ENCODE measurements at regions not wholly inside any gene's neighbourhood (a gene's known extent, or its start where the extent isn't known, plus 50 kb on each side); places are given as distances from the start of the nearest gene placed in this dataset.

DNA sequence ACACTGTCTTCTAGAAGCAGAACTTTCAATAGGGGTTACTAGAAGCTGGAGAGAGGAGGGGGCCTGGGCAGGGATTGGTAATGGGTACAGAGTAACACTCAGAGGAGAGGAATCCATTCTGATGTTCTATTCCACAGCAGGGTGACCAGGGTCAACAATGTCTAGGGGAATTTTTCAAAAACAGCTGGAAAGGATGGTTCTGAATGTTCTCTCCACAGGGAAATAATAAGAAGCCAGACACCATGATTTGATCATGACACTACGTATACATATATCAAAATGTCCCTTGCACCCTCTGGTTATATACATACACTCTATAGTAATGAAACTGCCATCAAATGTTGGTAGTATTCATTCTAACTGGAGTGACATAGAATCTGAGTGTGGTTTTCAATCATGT lies 111.2 kb upstream of the TOP3B start:
- no peak for DNase-seq (ENCODE audit: low spot score)

DNA sequence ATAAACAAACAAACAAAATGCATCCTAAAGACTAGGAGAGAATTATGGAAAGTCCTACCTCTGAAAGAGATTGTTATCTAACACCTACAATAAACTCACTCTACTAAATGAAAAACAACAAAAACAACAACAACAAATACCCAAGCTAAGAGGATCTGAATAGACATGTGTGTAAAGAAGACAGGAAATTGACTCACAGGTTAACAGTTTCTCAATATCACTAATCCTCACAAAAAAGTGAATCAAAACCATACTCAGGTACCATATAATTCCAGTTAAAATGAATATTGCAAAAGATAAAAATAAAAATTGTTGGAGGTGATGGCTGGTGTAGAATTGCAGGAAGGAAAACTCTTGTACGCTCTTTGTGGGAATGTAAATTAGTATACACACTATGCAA lies 110.4 kb upstream of the TOP3B start:
- DNase-seq (ENCODE audit: low spot score), result no peak

- no peak for DNase-seq (ENCODE audit: low spot score)
Observed at GRCh38 chr22:22092101-22092500, 109.5 kb upstream of the TOP3B start.

- no peak for DNase-seq (ENCODE audit: low spot score)
Observed at GRCh38 chr22:22091400-22091878, 108.9 kb upstream of the TOP3B start.

DNA sequence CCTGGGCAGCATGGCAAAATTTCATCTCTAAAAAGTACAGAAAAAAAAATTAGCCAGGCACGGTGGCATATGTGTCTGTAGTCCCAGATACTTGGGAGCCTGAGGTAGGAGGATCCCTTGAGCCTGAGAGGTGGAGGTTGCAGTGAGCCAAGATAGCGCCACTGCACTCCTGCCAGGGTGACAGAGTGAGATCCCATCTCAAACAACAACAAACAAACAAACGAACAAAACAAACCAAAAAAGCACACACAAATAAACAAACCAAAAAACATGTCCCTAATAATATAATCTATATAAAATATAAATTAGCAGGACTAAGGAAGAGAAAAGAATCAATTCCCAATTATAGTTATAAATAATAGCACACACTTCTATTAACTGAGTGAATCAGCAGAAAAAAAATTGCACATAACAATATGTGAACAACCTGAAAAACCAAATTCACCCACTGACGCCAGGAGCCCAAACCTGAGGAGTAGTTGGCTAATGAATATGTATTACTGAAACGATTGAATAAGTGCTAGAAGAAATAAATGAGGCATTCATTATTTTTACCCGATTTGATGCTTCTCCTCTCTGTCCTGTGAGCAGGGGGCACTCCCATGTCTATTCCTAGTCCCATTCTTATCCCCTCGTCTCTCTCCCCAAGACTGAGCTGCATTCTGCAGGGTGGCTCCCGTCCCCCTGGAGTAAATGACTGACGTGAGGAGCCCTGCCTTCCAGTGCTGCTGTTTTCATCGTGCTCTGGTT lies 108.2 kb upstream of the TOP3B start:
- DNase-seq (ENCODE audit: low spot score), result no peak

- no peak for DNase-seq (ENCODE audit: low spot score)
Observed at GRCh38 chr22:22089459-22090308, 107.1 kb upstream of the TOP3B start.

DNA sequence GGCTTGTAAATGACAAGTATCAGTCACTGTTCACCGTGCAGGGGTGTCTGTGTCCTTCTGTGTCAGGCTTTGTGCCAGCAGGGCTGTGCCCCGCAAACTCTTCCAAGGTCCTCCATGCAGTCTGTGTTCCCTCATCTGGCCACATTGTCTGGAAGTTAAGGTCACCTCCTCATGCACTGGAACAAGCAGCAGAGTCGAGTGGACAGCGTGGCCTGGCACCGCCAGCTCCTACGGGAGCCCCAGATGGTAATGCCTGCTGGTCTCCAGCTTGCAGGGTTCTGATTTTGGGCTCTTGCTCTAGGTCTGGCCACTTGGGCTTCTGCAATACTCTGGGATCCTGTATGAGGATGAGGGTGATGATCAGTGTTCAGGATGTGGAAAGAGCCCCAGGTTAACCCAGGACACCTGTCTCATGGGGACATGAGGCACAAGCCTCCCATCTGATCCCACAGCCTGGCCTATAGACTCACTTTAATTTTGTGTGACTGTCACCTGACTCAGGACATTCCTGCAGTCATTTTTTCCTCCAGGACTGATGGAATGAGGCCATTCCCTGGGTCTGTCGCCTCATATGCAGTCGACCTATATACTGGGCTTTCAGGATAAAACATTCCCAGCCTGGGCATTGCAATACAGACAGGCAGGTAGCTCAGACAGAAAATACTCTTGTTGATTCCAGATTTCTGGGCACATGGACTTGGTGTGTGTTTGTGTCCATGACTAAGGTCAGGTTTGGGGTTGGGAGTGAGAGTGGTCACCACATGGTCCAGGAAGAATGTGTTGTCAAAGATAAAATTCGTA lies 106.3 kb upstream of the TOP3B start:
- no peak for DNase-seq (ENCODE audit: low spot score)

GRCh38 chr22:22087854-22088657 lies 105.5 kb upstream of the TOP3B start:
- DNase-seq (ENCODE audit: low spot score), result no peak

GRCh38 chr22:22086501-22087158 lies 104.0 kb upstream of the TOP3B start:
- peak; percentile 25 for DNase-seq (ENCODE audit: low spot score)

GRCh38 chr22:22085702-22086500 lies 103.3 kb upstream of the TOP3B start:
- DNase-seq (ENCODE audit: low spot score), result peak; percentile 67

GRCh38 chr22:22084089-22084711 lies 101.6 kb upstream of the TOP3B start:
- DNase-seq (ENCODE audit: low spot score), result no peak

- no peak for DNase-seq (ENCODE audit: low spot score)
Observed at GRCh38 chr22:22082960-22083359, 100.4 kb upstream of the TOP3B start.

DNA sequence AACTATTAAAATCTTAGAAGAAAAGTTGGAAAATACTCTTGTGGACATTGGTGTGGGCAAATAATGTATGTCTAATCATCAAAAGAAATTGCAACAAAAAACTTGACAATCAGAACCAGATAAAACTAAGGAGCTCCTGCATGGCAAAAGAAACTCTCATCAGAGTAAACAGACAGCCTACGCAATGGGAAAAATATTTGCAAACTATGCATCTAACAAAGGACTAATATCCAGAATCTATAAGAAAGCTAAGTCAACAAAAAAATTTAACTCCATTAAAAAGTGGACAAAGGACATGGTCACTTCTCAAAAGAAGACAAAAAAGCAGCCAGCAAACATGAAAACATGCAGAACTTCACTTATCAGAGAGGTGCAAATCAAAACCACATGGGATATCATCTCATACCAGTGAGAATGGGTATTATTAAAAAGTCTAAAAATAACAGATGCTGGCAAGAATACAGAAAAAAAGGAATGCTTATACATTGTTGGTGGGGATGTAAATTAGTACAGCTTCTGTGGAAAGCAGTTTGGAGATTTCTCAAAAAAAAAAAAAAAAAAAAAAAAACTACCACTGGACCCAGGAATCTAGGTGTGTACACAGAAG lies 99.7 kb upstream of the TOP3B start:
- DNase-seq (ENCODE audit: low spot score), result no peak

DNA sequence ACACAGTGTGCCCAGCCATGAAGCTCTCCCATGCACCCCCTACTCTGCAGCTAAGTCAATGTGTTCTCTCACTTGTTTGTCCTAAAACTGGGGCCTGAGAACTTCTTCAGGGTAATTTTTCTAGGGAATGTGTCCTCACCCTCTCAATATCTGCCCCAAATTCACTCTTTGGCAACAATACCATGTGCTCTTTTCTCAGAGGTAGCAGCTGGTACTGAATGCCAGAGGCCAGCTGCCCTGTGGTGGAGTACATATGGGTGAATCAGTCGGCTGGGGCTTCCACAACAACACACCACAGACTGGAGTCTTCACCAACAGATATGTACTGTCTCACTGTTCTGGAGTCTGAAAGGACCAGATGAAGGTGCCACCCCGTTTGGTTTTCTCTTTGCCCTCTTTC lies 97.7 kb upstream of the TOP3B start:
- no peak for DNase-seq (ENCODE audit: low spot score)

GRCh38 chr22:22079404-22080148 lies 97.0 kb upstream of the TOP3B start:
- DNase-seq (ENCODE audit: low spot score), result no peak

DNA sequence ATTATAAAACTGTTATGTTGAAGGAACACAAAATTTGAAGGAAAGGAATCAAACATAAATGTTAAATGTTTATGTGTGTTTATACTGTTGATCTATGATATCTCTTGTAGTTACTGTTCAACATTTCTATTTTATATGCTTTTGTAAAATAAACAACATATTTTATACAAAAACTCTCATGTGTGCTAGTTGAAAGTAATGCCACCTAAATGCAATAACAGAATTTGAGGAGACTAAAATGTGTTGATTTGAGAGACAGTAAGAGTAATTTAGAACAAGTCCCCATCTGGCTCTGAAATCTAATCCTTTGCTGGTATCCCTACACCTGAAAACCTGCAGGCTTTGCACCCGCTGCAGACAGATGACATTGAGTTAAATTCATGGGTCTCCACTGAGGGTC lies 95.7 kb upstream of the TOP3B start:
- DNase-seq (ENCODE audit: low spot score), result no peak

GRCh38 chr22:22076932-22077703 lies 94.5 kb upstream of the TOP3B start:
- DNase-seq (ENCODE audit: low spot score), result no peak

DNA sequence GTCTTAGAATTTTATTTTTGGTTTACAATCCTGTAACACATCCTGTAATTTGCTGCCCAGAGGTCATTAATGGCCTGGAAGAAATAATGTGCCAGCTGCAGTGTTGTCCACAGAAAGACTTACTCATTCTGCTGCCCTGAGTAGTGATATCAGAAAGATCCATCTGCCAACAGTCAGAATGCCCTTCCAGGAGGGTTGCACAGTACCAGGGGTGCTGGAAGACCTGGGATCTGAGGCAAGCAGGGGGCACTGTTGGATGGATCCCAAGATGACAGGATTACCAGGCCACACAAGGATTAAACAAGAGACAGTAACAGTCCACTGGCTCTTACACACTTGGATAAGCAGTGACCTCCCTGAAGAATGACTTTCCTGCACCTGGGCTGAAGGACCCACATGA lies 93.8 kb upstream of the TOP3B start:
- DNase-seq (ENCODE audit: low spot score), result no peak
